IPS DF 4.7 (cell line): ENCODE measurements at regions not wholly inside any gene's neighbourhood (a gene's known extent, or its start where the extent isn't known, plus 50 kb on each side); places are given as distances from the start of the nearest gene placed in this dataset.
"Not testable (repeated sequence)": the region's sequence is repeated elsewhere in the genome, so short reads cannot be mapped to it uniquely, and the experiment has no call there.

Experiments used
- DNase-seq: peaks from one replicate; pipeline ENCODE4 v3.0.0-alpha.2; 2013; ENCODE audit warnings: low spot score; ENCODE audit errors: extremely low read depth

DNA sequence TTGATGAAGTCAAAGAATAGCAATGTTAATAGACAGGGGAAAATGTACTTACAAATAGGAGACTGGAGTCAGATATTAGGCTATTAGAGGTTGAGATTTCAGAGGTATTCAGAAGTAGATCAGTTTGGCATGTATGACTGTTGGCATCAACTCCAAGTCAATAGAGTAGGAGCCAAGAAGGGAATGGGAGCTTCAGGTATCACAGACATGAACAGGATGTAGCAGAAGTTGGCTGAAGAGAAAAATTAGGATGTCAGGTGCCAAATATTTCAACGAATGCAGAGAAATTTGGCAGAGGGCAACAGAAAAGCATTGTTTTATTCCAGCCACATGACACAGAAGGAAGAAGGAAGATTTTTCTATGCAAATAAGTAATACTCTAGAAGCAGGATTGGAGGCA lies 69.7 kb downstream of the GLYATL1 start:
- no peak for DNase-seq

DNA sequence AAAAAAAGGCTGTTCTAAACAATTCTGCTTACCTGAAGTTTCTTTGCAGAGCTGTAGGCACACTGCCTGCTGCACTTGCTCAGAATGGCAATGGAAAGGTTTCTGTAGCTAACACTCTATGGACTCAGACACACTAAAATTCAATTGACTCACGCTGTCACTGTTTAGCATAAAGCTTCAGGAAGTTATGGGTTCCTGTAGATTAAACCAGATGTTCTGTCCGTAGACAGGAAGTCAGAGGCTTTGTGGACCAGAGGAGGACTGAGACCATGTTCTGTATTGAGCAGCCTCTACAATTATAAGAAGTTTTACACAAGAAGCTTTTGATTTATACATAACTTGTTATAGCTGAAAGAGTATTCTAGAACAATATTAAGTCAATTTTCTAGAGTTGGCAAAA lies 70.4 kb downstream of the GLYATL1 start:
- no peak for DNase-seq

DNA sequence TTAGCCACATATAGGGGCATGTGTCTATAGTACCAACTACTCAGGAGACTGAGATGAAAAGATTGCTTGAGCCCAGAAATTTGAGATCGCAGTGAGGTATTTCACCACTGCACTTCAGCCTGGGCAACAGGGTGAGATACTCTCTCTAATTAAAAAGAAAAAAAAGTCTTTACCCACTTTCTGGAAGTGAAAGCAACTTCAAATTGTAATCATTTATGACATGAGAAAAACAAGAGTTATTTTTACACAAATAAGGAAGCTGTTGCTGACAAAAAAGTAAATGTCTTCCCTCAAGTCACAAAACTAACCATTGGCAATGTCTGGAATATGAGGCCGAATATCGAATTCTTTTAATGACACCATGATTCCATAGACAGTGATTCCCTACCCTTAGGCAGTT lies 71.4 kb downstream of the GLYATL1 start:
- DNase-seq = no peak

DNA sequence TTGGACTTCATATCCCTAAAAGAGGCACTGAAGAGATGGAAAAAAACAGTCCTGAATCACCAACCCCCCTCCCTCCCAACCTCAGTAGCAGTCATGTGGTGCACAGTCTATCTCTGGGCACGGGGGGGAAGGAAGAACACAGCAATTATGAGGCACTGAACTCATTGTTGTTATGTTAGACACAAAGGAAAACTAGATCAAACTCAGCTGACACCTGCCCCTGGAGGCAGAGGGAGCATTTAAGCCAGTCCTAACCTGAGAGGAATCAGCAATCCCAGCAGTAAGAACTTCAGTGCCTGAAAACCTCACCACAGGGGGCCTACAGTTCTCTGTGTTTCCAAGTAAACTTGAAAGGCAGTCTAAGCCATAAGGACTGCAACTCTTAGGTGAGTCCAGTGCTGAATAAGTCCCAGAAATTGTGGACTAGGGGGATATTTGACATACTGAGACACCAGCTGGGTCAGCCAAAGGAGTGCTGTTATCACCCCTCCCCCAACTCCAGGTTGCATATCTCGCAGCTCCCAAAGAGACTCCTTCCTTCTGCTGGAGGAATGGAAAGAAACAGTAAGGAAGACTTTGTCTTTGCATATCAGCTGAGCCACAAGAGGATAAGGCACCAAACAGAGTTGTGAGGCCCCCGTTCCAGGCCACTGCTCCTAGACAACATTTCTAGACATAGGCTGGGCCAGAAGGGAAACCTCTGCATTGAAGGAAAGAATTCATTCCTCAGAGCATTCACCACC lies 72.5 kb downstream of the GLYATL1 start:
- peak; percentile 68 for DNase-seq

DNA sequence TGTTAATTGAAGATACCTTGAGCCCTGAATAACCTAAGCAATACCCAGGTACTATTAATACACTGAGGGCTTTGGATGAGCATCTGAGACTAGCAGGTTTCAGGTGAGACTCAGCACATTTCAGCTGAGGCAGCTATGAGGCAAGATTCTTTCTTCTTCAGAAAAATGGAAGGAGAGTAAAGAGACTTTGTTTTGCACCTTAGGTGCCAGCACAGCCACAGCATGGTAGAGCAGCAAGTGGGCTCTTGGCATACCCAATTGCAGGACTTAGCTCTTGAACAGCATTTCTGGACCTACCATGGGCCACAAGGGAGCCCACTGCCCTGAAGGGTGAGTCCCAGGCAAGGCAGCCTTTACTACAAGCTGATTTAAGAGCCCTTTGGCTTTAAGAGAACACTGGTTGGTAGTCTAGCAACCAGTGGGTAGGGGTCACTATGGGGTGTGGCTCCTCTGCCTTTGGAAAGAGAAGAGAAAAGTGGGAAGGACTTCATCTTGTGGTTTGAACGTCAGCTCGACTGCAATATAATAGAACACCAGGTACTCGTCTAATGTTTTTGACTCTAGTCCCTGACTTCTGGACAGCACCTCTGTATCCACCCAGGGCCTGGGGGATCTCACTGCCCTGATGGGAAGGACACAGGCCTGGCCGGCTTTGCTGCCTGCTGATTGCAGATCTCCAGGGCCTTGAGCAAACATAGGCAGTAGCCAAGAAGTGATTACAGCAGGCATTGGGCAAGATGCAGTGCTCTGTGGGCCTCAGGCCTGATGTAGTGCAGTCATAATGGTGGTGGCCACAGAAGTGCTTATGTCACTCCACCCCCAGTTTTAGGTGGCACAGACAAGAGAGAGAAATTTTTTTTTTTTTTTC lies 73.3 kb downstream of the GLYATL1 start:
- DNase-seq = no peak

DNA sequence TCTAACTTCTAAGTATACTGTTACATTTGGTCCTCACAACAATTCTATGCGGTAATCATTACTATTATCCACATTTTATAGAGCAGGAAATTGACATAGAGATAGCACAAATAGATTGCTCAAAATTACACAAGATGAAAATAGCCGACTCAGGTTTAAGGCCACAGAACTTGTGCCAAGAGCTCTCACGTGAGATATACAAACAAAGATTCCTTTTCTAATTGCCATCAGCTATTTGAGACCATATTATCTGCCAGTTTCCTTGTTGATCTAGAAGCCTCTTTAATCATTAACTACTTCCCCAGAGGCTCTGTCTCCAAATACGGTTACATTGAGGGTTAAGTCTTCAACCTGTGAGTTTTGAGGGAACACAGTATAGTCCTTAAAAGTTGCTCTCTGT lies 61.0 kb upstream of the GLYATL1B start:
- no peak for DNase-seq

DNA sequence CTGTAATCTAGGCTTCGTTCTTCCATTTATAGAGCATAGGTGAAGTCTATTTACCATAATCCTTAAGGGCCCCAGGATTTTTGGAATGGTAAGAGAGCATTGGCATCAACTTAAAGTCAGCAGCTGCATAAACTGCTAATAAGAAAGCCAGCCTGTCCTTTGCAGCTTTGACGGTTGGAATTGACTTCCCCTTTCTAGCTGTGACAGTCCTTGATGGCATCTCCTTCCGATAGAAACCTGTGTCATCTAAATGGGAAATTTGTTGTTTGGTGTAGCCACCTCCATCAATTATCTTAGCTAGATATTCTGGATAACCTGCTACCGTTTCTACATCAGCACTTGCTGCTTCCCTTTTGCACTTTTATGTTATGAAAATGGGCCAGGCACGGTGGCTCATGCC lies 58.0 kb upstream of the GLYATL1B start:
- no peak for DNase-seq

DNA sequence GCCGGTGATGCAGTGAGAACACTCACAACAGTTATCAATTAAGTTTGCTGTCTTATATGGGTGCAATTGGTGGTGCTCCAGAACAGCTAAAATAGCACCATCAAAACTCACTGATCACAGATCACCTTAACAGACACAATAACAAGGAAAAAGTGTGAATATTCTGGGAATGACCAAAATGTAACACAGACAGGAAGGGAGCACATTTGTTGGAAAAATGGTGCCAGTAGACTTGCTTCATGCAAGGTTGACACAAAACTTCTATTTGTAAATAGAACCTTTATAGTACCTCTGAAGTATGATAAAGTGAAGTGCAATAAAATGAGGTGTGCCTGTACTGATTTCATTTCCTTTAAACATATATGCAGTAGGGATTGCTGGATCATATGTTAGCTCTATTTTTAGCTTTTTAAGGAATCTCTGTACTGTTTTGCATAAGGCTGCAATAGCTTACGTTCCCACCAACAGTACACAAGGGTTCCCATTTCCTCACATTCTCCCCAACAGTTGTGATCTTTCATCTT lies 56.7 kb upstream of the GLYATL1B start:
- no peak for DNase-seq

DNA sequence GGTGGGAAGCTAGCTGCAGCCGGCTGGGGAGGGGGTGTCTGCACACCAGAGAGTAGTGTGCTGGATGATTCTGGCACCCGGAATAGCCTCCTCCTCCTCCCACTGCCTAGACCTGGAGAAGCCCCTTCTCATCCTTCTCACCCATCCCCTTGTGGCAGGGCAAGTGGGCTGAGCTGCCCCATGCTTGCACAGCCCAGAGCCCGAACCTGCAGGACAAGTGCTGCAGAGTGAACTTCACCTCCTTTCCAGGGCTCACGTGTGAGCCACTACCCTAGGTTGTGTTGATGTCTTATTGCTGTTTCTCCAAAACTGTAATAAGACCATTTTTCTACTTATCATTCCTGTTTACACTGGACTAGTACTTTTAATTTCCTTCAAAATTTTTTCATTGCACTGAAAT lies 56.1 kb upstream of the GLYATL1B start:
- no peak for DNase-seq

DNA sequence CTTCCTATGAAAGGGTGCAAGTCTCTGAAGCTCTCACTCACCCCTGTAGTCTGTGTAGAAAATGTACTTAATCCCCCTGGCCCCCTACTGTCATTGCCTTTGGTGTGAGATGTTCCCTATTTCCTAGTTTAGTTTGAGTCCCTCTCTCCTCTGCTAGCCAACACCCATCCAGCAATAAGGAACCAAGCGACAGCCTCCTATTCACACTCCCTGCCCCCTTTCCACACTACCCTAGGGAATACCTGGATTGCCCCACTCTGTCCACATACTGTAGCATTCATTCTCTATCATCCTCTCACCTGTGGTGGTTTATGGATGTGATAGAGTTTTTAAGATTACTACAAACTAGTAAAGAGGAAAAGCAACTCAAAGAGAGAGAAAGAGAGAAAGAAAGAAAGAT lies 54.4 kb upstream of the GLYATL1B start:
- not testable (repeated sequence) for DNase-seq
